OCI-LY7 (cell line): ENCODE measurements at regions not wholly inside any gene's neighbourhood (a gene's known extent, or its start where the extent isn't known, plus 50 kb on each side); places are given as distances from the start of the nearest gene placed in this dataset.

ENCODE experiments used
- CTCF ChIP-seq: fragments of 200-600 bp; sonication (generic); conservative IDR thresholded peaks from 2 replicates; pipeline ENCODE4 v1.5.1; 2014; ENCODE audit warnings: mild to moderate bottlenecking, antibody characterized with exemption, low read length, moderate library complexity, mixed read lengths
- EZH2phosphoT487 ChIP-seq: fragments of 200-600 bp; sonication (generic); IDR thresholded peaks from 2 replicates; pipeline ENCODE4 v1.6.1; 2018; ENCODE audit warnings: low read depth, borderline replicate concordance, mild to moderate bottlenecking, mixed run types, antibody characterized with exemption, low read length, moderate library complexity, mixed read lengths

DNA sequence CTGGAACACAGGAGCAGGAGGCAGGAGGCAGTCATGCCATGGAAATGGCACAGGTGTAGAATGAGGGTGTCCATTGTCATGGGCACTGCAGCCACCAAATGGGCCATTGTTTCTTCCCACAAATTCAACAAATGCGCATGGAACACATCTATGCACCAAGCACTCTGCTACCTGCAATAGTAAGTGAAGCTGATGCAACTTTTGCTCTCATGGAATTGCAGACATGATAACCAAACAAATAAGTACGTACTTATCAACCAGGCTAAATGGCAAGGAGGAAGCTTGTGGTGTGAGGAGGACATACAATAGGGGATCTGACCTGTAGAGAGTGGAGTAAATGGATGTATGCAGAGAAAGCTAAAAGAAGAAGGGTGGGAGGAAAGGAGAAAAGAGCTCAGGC is 116.8 kb downstream of the TRIM36 start:
- no peak for TF ChIP-seq CTCF
- no peak for TF ChIP-seq EZH2phosphoT487
